Retinal pigment epithelial cell (primary cell): ENCODE measurements at regions not wholly inside any gene's neighbourhood (a gene's known extent, or its start where the extent isn't known, plus 50 kb on each side); places are given as distances from the start of the nearest gene placed in this dataset.
A peak's percentile ranks its signal among the peaks of the same experiment; 100 is the strongest.

Experiments
- DNase-seq: peaks from one replicate; pipeline ENCODE4 v3.0.0-alpha.2; 2010; ENCODE audit warnings: low read depth
- H3K4me3 ChIP-seq: 2 replicates; pipeline ENCODE4 v1.5.1; 2011; ENCODE audit warnings: mild to moderate bottlenecking, low read length, control low read depth, moderate library complexity
- TF ChIP-seq, protein P1 (sequence below): conservative IDR thresholded peaks from 2 replicates; pipeline ENCODE4 v1.5.1; 2011; ENCODE audit warnings: low read depth, low read length, control low read depth, inconsistent platforms

DNA sequence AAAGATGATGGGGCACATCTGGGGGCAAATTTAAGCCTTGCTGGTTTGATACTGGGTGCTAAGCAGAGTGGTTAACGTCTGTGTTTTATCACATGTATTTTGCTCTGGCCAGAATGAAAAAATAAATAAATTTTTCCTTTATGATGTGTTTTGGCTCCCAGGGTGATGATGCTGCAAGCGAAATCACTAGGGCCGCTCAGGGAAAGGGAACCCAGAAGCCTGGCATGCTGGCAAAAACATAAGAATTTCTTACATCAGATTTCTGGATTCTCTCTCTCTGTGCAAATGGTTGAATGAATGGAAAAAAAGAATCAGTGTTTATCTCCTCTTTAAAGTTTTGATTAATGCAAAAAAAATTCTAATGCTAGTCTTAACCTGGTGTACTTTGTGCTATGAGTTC, 1975.2 kb upstream of the C9orf72 start:
- no peak for DNase-seq
- H3K4me3 ChIP-seq = no peak overlapping the region
- TF ChIP-seq, protein P1, sequence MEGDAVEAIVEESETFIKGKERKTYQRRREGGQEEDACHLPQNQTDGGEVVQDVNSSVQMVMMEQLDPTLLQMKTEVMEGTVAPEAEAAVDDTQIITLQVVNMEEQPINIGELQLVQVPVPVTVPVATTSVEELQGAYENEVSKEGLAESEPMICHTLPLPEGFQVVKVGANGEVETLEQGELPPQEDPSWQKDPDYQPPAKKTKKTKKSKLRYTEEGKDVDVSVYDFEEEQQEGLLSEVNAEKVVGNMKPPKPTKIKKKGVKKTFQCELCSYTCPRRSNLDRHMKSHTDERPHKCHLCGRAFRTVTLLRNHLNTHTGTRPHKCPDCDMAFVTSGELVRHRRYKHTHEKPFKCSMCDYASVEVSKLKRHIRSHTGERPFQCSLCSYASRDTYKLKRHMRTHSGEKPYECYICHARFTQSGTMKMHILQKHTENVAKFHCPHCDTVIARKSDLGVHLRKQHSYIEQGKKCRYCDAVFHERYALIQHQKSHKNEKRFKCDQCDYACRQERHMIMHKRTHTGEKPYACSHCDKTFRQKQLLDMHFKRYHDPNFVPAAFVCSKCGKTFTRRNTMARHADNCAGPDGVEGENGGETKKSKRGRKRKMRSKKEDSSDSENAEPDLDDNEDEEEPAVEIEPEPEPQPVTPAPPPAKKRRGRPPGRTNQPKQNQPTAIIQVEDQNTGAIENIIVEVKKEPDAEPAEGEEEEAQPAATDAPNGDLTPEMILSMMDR = no peak

DNA sequence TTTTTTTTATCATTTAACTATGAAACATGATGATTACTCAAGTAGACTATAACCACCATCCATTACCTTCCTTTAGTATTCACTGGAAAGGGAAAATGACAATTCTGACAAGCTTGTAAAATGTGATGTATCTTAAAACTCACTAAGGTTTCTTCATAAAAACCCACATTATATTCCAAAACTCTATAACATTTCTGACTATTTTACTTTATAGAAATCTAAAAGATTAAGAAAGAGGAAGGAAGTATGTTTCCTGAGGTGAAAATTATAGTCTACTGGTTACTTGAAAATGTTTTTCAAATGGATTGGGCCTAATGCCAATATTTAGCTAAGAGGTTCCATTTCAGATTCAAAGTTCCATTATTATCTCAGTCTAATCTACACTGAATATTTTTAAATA, 1982.2 kb upstream of the C9orf72 start:
- DNase-seq = no peak
- H3K4me3 ChIP-seq = no peak overlapping the region
- TF ChIP-seq, protein P1 = no peak

DNA sequence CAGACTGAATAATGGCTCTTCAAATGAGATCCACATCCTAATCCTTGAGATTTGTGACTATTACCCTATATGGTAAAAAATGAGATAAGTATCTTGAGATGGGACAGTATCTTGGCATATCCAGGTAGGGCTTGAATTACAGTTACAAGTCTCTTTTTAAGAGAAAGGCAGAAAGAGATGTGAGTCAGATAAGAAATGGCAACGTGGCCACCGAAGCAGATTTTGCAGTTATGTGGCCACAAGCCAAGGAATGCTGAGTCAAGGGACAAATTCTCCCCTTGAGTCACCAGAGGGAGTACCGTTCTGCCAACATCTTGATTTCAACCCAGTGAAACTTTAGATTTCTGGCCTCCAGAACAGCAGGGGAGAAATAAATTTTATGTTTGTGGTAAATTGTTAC, 1983.0 kb upstream of the C9orf72 start:
- no peak overlapping the region for H3K4me3 ChIP-seq
- TF ChIP-seq, protein P1 = no peak
- peak; percentile 37 for DNase-seq

DNA sequence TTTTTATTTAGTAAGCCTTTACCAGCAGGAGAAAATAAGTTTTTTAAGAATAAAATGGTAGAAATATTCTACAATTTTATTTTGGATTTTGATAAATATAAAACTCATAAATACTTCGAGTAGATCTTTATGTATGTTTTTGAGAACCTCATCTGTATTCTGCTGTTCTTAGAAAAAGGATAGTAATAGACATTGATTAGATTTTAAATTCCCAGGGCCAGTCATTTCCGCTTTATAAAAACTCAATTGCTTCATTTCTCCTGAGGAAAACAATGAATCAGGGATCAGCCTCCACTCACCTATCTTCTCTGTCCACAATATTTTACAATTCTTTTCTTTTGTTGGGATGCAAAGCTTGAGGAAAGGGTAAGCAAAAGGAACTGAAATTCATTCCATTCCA, 1983.5 kb upstream of the C9orf72 start:
- H3K4me3 ChIP-seq = no peak overlapping the region
- TF ChIP-seq, protein P1 = no peak
- DNase-seq = no peak

DNA sequence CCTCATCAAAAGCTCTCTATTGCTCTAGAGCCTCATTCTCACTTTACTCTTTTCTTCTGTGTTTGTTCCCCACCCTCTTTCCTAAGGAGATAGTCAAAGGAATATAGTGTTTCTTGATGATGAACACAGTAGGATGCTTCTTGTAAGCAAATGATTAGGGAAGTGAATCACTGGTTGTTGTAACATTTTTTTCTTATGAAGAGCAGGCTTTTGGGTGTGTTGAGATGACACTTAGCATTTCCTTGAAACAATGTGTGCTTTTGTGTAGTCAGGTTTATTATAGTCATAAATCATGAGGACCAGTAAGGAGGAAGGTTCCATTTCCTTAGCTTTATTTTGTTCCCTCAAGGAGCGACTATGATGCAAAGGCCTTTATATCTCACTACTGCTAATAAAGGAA, 1991.3 kb upstream of the C9orf72 start:
- no peak for DNase-seq
- no peak overlapping the region for H3K4me3 ChIP-seq
- TF ChIP-seq, protein P1 = no peak

DNA sequence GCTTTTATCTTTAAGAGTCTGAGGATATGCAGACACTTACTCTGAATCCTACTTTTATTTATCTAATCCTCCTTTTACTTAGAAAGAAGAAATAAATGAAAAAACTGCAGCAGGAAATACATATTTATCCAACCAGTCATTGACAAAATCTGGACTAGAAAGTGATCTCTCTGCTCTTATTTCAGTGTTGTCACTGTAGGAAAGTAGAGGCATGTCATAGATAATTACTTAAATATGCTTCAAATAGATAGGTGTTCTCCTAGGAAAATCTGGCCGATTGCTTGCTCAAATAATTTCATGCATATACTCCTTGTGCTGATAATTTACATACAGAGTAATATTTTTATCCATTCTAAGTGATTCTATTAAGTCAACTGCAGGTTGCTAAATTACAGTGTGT, 2001.9 kb upstream of the C9orf72 start:
- H3K4me3 ChIP-seq = no peak overlapping the region
- TF ChIP-seq, protein P1 = no peak
- DNase-seq = no peak

DNA sequence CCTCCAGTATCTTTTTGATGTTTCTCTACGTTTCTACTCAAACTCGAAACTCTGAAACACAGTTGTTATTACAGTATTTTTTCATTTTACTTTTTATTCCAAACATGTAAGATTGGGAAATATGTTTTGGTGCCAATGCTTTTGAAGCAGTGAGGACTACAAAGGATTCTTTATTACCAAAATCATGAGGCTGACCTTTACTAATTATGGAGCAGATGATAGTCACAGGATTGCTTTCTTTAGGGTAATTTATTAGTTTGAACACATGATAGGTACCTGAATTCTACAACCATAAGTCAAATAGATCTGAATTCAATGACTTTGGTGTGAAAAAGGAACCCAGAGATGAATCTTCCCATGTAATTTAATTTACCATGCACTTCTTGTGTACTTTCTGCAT, 2015.1 kb upstream of the C9orf72 start:
- TF ChIP-seq, protein P1 = no peak
- no peak overlapping the region for H3K4me3 ChIP-seq
- no peak for DNase-seq
